NCI-H1694 treated with DMSO at 0.1 percent for 48 hours (cell line): ENCODE measurements at regions not wholly inside any gene's neighbourhood (a gene's known extent, or its start where the extent isn't known, plus 50 kb on each side); places are given as distances from the start of the nearest gene placed in this dataset.

ENCODE experiments used
- DNase-seq: peaks from one replicate; lab custom pipeline; 2025; lab: John Stamatoyannopoulos, UW

GRCh38 chr21:16180614-16181013 is 450.8 kb downstream of the USP25 start:
- DNase-seq = no peak

- DNase-seq = no peak
These were observed 451.2 kb downstream of the USP25 start for GRCh38 chr21:16181018-16181417.

GRCh38 chr21:16185766-16186165 is 456.0 kb downstream of the USP25 start:
- no peak for DNase-seq

GRCh38 chr21:16186742-16187141 is 457.0 kb downstream of the USP25 start:
- no peak for DNase-seq

GRCh38 chr21:16187603-16188301 is 458.0 kb downstream of the USP25 start:
- DNase-seq = no peak

GRCh38 chr21:16192902-16193301 is 463.1 kb downstream of the USP25 start:
- no peak for DNase-seq

GRCh38 chr21:16193496-16194094 is 463.8 kb downstream of the USP25 start:
- DNase-seq = no peak

GRCh38 chr21:16194095-16194787 is 464.5 kb downstream of the USP25 start:
- no peak for DNase-seq

- DNase-seq = no peak
These were observed 465.2 kb downstream of the USP25 start for GRCh38 chr21:16194788-16195537.

GRCh38 chr21:16195538-16195910 is 465.7 kb downstream of the USP25 start:
- no peak for DNase-seq

GRCh38 chr21:16196001-16196400 is 466.2 kb downstream of the USP25 start:
- DNase-seq = no peak

GRCh38 chr21:16198546-16198945 is 468.8 kb downstream of the USP25 start:
- no peak for DNase-seq

- no peak for DNase-seq
These were observed 469.8 kb downstream of the USP25 start for GRCh38 chr21:16199539-16199938.

- DNase-seq = no peak
These were observed 471.9 kb downstream of the USP25 start for GRCh38 chr21:16201718-16202117.

GRCh38 chr21:16205527-16205926 is 475.7 kb downstream of the USP25 start:
- no peak for DNase-seq

GRCh38 chr21:16211339-16212303 is 481.8 kb downstream of the USP25 start:
- DNase-seq = no peak

GRCh38 chr21:16213518-16213917 is 483.7 kb downstream of the USP25 start:
- no peak for DNase-seq

- no peak for DNase-seq
These were observed 485.4 kb downstream of the USP25 start for GRCh38 chr21:16215193-16215592.

GRCh38 chr21:16215663-16216183 is 485.9 kb downstream of the USP25 start:
- DNase-seq = no peak

GRCh38 chr21:16216288-16216962 is 486.6 kb downstream of the USP25 start:
- DNase-seq = no peak
